HEK293T (cell line): ENCODE measurements at regions not wholly inside any gene's neighbourhood (a gene's known extent, or its start where the extent isn't known, plus 50 kb on each side); places are given as distances from the start of the nearest gene placed in this dataset.

ENCODE experiments used
- CTCF ChIA-PET: fragments of 350-600 bp; formaldehyde crosslinking; extraction: SDS; loops from one replicate; lab custom pipeline; 2021; ENCODE audit warnings: antibody characterized with exemption, inconsistent platforms; lab: Yijun Ruan, JAX
- POLR2A ChIA-PET: fragments of 350-600 bp; formaldehyde crosslinking; extraction: SDS; loops from one replicate; lab custom pipeline; 2020; ENCODE audit warnings: antibody characterized with exemption, inconsistent platforms; lab: Yijun Ruan, JAX
- DNase-seq: peaks from one replicate; pipeline ENCODE4 v3.0.0; 2012; ENCODE audit warnings: mixed read lengths; ENCODE audit errors: extremely low spot score
- ARNT ChIP-seq: fragments of 450-650 bp; IDR thresholded peaks from 2 replicates; pipeline ENCODE4 v1.6.1; 2017; ENCODE audit warnings: mild to moderate bottlenecking
- BHLHE40 ChIP-seq: fragments of 450-650 bp; IDR thresholded peaks from 2 replicates; pipeline ENCODE4 v1.6.1; 2016; ENCODE audit warnings: mild to moderate bottlenecking, moderate library complexity, borderline replicate concordance
- CTBP1 ChIP-seq: fragments of 450-650 bp; IDR thresholded peaks from 2 replicates; pipeline ENCODE4 v1.6.1; 2016; ENCODE audit warnings: borderline replicate concordance
- ELF4 ChIP-seq: fragments of 450-650 bp; IDR thresholded peaks from 2 replicates; pipeline ENCODE4 v1.6.1; 2017; ENCODE audit warnings: antibody characterized with exemption
- FOXA1 ChIP-seq: fragments of 450-650 bp; IDR thresholded peaks from 2 replicates; pipeline ENCODE4 v1.6.1; 2016; ENCODE audit warnings: mild to moderate bottlenecking
- FOXK2 ChIP-seq: fragments of 450-650 bp; IDR thresholded peaks from 2 replicates; pipeline ENCODE4 v1.6.1; 2016; ENCODE audit warnings: mild to moderate bottlenecking
- FOXM1 ChIP-seq: fragments of 450-650 bp; IDR thresholded peaks from 2 replicates; pipeline ENCODE4 v1.6.1; 2017; ENCODE audit warnings: mild to moderate bottlenecking, borderline replicate concordance
- HDGF ChIP-seq: fragments of 450-650 bp; IDR thresholded peaks from 2 replicates; pipeline ENCODE4 v1.6.1; 2017; ENCODE audit warnings: antibody characterized with exemption, borderline replicate concordance
- L3MBTL2 ChIP-seq: fragments of 450-650 bp; conservative IDR thresholded peaks from 2 replicates; pipeline ENCODE4 v1.6.1; 2016; ENCODE audit warnings: mild to moderate bottlenecking
- NFRKB ChIP-seq: fragments of 450-650 bp; IDR thresholded peaks from 2 replicates; pipeline ENCODE4 v1.6.1; 2016; ENCODE audit warnings: mild to moderate bottlenecking, moderate library complexity
- PKNOX1 ChIP-seq: fragments of 450-650 bp; IDR thresholded peaks from 2 replicates; pipeline ENCODE4 v1.6.1; 2016
- SP1 ChIP-seq: fragments of 450-650 bp; IDR thresholded peaks from 2 replicates; pipeline ENCODE4 v1.6.1; 2017
- SUZ12 ChIP-seq: fragments of 450-650 bp; IDR thresholded peaks from 2 replicates; pipeline ENCODE4 v1.6.1; 2016; ENCODE audit warnings: mild to moderate bottlenecking
- TARDBP ChIP-seq: fragments of 450-650 bp; IDR thresholded peaks from 2 replicates; pipeline ENCODE4 v1.6.1; 2016
- ZNF384 ChIP-seq: fragments of 450-650 bp; IDR thresholded peaks from 2 replicates; pipeline ENCODE4 v1.6.1; 2016

DNA sequence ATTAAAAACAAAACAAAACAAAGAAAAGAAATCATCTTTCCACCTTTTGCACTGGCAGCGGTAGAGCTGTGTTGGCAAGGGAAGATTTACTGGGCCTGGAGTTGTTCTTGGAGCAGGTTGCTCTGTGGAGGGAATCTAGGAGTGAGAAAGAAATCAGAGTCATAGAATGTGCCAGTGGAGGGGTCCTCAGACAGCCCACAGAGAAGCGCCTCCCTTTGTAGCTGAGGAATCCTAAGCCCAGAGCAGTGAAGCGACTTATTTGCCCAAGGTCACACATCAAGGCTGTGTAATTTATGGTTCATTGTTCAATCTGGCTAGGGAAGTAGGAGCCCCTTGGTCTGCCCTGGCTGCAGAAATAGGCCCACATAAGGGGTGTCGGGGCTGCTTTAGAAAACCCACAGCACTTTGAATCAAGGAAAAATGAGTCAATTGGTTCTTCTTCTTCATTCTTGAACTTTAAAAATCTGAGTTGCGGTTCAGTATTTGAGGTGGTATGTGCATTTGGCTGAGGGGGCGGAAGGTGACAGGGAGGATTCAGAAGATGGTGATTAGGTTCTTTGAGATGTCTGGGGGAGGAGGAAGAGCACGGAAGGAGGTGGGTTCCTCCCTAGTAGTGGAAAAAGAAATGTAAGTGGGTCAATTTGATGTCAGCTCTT, 253.7 kb downstream of the PTEN start:
- CTCF ChIA-PET = interaction anchor here (0.7 to 1.0 kb wide), 2 partner anchors 266 to 285 kb away, joined by 3 read pairs; no protein-coding TSS in a partner anchor

DNA sequence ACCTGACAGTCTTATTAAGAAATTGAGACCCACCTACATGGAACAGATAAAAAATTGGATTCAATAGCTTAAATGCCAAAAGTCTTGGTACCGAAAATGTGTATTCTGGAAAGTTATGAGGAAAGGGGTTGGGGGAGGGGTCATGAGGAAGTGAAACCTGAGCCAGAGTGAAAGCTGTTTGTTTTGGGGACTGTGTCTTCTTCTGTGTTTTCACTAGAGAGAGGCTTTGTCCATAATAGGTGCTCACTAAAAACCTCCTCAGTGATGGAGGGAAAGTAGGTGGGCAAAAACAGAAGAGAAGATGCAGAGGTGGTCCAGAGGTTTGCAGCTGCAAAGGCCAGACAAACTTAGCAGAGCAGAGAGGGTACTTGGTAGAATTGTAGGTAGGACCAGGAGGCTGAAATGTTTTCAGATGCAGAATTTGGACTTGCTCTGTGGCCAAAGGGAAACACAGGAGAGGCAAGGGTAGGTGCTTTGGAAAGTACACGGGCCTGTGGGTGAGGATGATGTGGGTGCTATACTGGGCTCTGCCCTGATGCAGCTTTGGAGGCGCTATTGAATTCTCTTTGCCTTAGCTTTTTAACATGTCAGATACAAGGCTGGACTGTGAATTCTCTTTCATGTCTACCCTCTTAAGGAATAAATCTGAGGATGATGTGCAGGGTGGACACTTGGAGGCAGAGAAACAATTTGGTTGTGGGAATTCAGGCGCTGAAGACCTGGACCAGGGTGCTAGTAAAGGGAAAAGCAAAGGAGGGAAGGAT, 254.6 kb downstream of the PTEN start:
- CTCF ChIA-PET = interaction anchor here (1.0 kb wide), 1 partner anchor 268 kb away, joined by 3 read pairs; no protein-coding TSS in a partner anchor
- peak; percentile 37 for DNase-seq
- TF ChIP-seq SUZ12 = no peak
- no peak for TF ChIP-seq HDGF
- TF ChIP-seq SP1 = no peak
- no peak for TF ChIP-seq TARDBP
- TF ChIP-seq ELF4 = no peak
- TF ChIP-seq ZNF384 = no peak
- no peak for TF ChIP-seq PKNOX1
- TF ChIP-seq CTBP1 = no peak
- TF ChIP-seq FOXK2 = no peak
- no peak for TF ChIP-seq FOXM1
- no peak for TF ChIP-seq L3MBTL2
- POLR2A ChIA-PET = no interaction called here

More for the DNA sequence above, 253.7 kb downstream of the PTEN start:
- DNase-seq = no peak
- no peak for TF ChIP-seq ELF4
- TF ChIP-seq SP1 = no peak
- TF ChIP-seq NFRKB = no peak
- TF ChIP-seq PKNOX1 = no peak
- no peak for TF ChIP-seq FOXK2
- no peak for TF ChIP-seq BHLHE40
- TF ChIP-seq FOXM1 = no peak
- TF ChIP-seq L3MBTL2 = no peak
- TF ChIP-seq SUZ12 = no peak
- TF ChIP-seq ZNF384 = no peak
- TF ChIP-seq TARDBP = no peak
- TF ChIP-seq ARNT = no peak
- no peak for TF ChIP-seq CTBP1
- TF ChIP-seq FOXA1 = no peak
- POLR2A ChIA-PET = interaction anchor here (0.8 kb wide), 1 partner anchor 243 kb away, joined by 3 read pairs; no protein-coding TSS in a partner anchor

DNA sequence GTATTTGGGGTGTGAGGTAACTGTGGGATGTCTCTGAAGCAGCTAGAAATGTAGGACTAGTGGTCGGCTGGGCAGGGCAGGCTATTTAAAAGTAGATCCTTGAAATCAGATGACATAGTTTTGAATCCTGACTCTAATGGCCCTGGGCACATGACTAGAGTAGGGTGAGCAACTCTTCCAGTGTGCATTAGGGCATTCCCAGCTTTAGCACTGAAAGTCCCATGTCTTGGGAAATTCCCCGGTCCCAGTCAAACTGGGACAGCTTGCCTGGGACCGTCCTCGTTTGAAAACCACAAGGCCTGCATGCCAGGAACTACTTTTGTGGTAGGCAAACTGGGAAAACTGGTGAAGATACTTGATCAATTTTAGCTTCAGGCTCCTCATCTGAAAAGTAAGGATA, 255.3 kb downstream of the PTEN start:
- no peak for TF ChIP-seq ZNF384
- no peak for TF ChIP-seq HDGF
- TF ChIP-seq PKNOX1 = no peak
- TF ChIP-seq SP1 = no peak
- no peak for TF ChIP-seq FOXA1
- ChIA-PET POLR2A (no interaction called here), CTCF (interaction anchor here (1.0 kb wide), 1 partner anchor 269 kb away, joined by 3 read pairs; no protein-coding TSS in a partner anchor)
- no peak for DNase-seq

DNA sequence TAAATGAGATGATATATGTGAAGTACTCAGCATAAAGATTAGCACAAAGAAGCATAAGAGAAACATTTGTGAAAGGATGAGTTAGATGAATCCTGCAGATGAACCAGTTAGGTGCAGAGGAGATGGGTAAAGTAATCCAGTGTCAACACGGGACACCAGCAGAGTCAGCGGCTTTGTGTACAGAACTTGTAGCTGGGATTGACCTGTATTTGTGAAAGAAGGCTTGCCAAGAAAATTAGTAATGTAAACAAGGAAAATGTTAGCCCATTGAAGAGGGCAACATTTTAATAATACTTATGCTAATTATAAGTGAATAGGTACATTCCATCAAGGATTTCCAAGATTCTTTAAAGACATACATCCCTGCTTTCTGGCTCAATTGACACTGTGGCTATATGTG, 255.7 kb downstream of the PTEN start:
- TF ChIP-seq ARNT (no peak), TARDBP (no peak), SUZ12 (no peak), ZNF384 (no peak), HDGF (no peak), ELF4 (no peak), CTBP1 (no peak), SP1 (no peak)
- ChIA-PET CTCF (no interaction called here), POLR2A (no interaction called here)
- DNase-seq = no peak

- TF ChIP-seq FOXA1 = no peak
- ChIA-PET CTCF (interaction anchor here (0.8 kb wide), 1 partner anchor 183 kb away, joined by 4 read pairs; no protein-coding TSS in a partner anchor), POLR2A (no interaction called here)
- no peak for DNase-seq
Observed at GRCh38 chr10:88120075-88120474, 256.6 kb downstream of the PTEN start.

DNA sequence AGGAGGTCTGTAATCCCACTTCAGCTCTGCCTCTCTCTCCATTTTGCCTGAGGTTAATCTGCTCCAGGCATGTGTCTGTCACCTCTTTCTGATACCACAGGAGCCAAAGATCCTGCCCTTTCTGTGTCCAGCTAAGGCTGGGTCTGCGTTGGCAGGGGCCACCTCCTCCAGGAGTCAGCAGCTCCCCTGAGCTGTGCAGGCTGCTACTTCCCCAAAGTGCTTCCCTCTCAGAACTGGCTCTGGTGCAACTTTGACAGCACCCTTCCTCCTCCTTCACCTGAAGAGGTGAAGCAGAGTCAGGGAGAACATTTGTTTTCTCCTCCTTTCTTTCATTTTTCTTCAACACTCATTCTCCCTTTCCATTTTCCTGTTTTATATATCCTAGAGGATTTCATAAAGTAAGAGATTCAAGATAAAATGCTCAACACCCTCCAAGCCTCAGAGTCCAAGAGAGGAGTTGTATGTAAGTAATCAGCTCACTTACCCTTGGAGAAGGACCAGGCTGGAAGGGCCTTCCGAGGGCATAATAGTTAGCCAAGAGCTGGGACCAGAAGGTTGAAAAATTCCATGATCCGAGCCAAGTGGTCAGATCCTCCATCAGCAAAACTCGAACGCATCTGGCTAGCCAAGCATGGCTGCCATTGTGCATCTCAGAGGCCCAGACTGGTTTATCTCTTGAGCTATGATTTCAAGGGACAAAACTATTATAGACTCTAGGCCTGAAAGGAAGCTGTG, 257.3 kb downstream of the PTEN start:
- ChIA-PET CTCF (interaction anchor here (0.8 kb wide), 1 partner anchor 183 kb away, joined by 4 read pairs; no protein-coding TSS in a partner anchor), POLR2A (no interaction called here)
- TF ChIP-seq ARNT (no peak), L3MBTL2 (no peak), HDGF (no peak), SUZ12 (no peak)
- DNase-seq = no peak
